ENCODE measurements at regions not wholly inside any gene's neighbourhood (a gene's known extent, or its start where the extent isn't known, plus 50 kb on each side); places are given as distances from the start of the nearest gene placed in this dataset.

- TF ChIP-seq CTCF (IDR thresholded peaks at IDR 0.05; ENCODE audit: insufficient read depth, low read length, missing control alignments): no peak
- POLR2A ChIA-PET: no interaction called here
- DNase-seq (ENCODE audit: low read depth, low spot score): no peak
- no peak overlapping the region for H3K4me3 ChIP-seq (ENCODE audit: low read depth, low read length)
- CTCF ChIA-PET: no interaction called here
Observed at GRCh38 chr2:33775306-33775705, 176.2 kb upstream of the FAM98A start.

GRCh38 chr2:33770023-33770422, 170.9 kb upstream of the FAM98A start:
- H3K4me3 ChIP-seq (ENCODE audit: low read depth, low read length): no peak overlapping the region
- ChIA-PET POLR2A (no interaction called here), CTCF (no interaction called here)
- no peak for TF ChIP-seq CTCF (IDR thresholded peaks at IDR 0.05; ENCODE audit: insufficient read depth, low read length, missing control alignments)
- DNase-seq (ENCODE audit: low read depth, low spot score): no peak

- ChIA-PET POLR2A (no interaction called here), CTCF (no interaction called here)
- no peak for DNase-seq (ENCODE audit: low read depth, low spot score)
- TF ChIP-seq CTCF (IDR thresholded peaks at IDR 0.05; ENCODE audit: insufficient read depth, low read length, missing control alignments): no peak
- no peak overlapping the region for H3K4me3 ChIP-seq (ENCODE audit: low read depth, low read length)
Observed at GRCh38 chr2:33766175-33766574, 167.1 kb upstream of the FAM98A start.

- CTCF ChIA-PET: no interaction called here
- no peak for TF ChIP-seq CTCF (IDR thresholded peaks at IDR 0.05; ENCODE audit: insufficient read depth, low read length, missing control alignments)
- no peak for DNase-seq (ENCODE audit: low read depth, low spot score)
- POLR2A ChIA-PET: no interaction called here
- no peak overlapping the region for H3K4me3 ChIP-seq (ENCODE audit: low read depth, low read length)
Observed at GRCh38 chr2:33765122-33765521, 166.0 kb upstream of the FAM98A start.

- CTCF ChIA-PET: interaction anchor here (0.6 kb wide), 1 partner anchor 25 kb away, joined by 4 read pairs; no protein-coding TSS in a partner anchor
- POLR2A ChIA-PET: no interaction called here
Observed at GRCh38 chr2:33764551-33764950, 165.5 kb upstream of the FAM98A start.

GRCh38 chr2:33763671-33764310, 164.7 kb upstream of the FAM98A start:
- no peak for TF ChIP-seq CTCF (IDR thresholded peaks at IDR 0.05; ENCODE audit: insufficient read depth, low read length, missing control alignments)
- POLR2A ChIA-PET: no interaction called here
- H3K4me3 ChIP-seq (ENCODE audit: low read depth, low read length): no peak overlapping the region
- CTCF ChIA-PET: no interaction called here
- no peak for DNase-seq (ENCODE audit: low read depth, low spot score)

More at GRCh38 chr2:33764551-33764950, 165.5 kb upstream of the FAM98A start:
- no peak for DNase-seq (ENCODE audit: low read depth, low spot score)
- TF ChIP-seq CTCF (IDR thresholded peaks at IDR 0.05; ENCODE audit: insufficient read depth, low read length, missing control alignments): no peak
- no peak overlapping the region for H3K4me3 ChIP-seq (ENCODE audit: low read depth, low read length)

Measured in AG04449 (cell line).